Fibroblast of villous mesenchyme (primary cell): ENCODE measurements at regions not wholly inside any gene's neighbourhood (a gene's known extent, or its start where the extent isn't known, plus 50 kb on each side); places are given as distances from the start of the nearest gene placed in this dataset.

ENCODE experiments used
- DNase-seq: peaks from one replicate; pipeline ENCODE4 v3.0.0-alpha.2; 2010; ENCODE audit warnings: low read depth
- H3K4me3 ChIP-seq: 2 replicates; pipeline ENCODE4 v1.5.1; 2011; ENCODE audit warnings: low read depth, mild to moderate bottlenecking, low read length
- TF ChIP-seq, protein P1 (sequence below): IDR thresholded peaks from 2 replicates; pipeline ENCODE4 v1.5.1; 2012; ENCODE audit warnings: low read depth, mild to moderate bottlenecking, low read length; ENCODE audit not compliant: insufficient read depth

DNA sequence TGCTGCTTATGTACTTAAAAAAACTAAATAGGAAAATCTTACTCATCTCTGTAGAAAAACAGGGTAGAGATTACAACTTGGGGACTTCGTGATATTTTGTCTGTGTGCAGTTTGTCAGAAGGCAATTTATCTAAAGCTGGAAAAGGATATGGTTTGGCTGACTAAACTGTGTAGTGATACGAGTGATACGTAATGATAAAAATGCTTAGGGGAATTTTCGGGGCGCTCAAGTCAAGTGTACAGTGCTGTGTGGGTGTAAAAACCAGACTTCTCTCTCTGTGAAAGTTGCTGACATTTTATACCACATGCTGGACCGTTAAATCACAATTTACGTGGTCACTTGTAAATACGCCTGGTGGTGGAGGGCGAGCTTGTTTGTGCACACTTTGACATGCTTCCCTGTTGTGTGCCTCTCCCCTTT, 221.7 kb downstream of the KCNRG start:
- TF ChIP-seq, protein P1, sequence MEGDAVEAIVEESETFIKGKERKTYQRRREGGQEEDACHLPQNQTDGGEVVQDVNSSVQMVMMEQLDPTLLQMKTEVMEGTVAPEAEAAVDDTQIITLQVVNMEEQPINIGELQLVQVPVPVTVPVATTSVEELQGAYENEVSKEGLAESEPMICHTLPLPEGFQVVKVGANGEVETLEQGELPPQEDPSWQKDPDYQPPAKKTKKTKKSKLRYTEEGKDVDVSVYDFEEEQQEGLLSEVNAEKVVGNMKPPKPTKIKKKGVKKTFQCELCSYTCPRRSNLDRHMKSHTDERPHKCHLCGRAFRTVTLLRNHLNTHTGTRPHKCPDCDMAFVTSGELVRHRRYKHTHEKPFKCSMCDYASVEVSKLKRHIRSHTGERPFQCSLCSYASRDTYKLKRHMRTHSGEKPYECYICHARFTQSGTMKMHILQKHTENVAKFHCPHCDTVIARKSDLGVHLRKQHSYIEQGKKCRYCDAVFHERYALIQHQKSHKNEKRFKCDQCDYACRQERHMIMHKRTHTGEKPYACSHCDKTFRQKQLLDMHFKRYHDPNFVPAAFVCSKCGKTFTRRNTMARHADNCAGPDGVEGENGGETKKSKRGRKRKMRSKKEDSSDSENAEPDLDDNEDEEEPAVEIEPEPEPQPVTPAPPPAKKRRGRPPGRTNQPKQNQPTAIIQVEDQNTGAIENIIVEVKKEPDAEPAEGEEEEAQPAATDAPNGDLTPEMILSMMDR = no peak
- peak; percentile 26 for DNase-seq
- no peak overlapping the region for H3K4me3 ChIP-seq

DNA sequence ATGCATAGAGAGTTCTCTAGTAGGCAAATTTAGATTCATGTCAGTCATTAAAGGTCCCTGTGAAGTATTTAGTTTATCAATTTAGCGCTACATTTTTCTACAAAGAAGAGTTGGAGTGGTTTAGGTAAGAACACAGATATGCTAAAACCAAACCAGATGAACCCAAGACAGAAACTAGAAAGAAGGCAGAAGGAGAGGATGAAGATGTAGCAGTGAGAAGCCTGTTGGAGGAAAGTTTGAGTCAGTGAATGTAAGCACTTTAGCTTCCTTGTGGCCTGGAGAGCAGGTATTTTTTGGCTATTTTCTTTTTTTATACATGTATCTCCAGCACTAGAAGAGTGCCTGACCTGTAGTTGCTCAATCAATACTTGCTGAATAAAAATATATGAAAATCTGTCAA, 223.7 kb downstream of the KCNRG start:
- TF ChIP-seq, protein P1 = no peak
- no peak overlapping the region for H3K4me3 ChIP-seq
- DNase-seq = no peak

DNA sequence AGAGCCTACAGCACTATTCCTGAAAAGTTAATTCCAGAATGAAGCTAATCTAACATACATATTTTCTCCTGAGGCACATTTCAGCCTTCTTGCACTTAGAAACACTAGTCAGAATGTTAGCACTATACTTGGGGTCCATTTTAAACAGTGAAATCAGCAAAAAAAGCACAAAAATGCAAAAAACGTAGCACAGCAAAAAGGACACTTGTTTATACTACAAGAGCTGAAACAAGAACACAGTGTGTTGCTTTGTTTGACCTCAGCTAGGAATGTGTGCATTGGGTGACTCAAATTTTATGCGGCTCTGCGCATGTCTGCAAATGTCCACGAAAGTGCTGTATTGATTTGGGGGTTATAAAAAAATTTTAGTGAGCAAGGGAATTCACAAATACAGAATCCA, 226.2 kb downstream of the KCNRG start:
- TF ChIP-seq, protein P1 = no peak
- no peak for DNase-seq
- H3K4me3 ChIP-seq = no peak overlapping the region

DNA sequence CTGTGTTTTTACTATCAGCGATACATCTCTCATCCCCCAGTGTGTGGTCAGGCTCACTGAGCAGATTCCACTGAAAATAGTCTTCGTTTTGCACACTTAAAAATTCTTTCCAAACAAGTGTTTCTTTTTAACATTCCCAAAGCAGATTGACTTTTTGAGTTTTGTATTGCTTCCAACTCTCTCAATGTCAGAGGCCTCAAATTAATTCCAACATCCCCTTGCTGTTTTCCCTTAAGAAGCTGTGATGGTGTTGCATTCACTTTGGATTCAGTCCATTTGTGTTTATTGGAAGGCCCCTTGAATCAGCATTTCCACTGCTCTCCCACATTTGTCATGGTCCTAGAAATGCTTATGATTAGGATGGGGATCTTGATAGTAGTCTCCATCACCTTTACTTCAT, 228.7 kb downstream of the KCNRG start:
- no peak for DNase-seq
- TF ChIP-seq, protein P1 = no peak
- H3K4me3 ChIP-seq = no peak overlapping the region

DNA sequence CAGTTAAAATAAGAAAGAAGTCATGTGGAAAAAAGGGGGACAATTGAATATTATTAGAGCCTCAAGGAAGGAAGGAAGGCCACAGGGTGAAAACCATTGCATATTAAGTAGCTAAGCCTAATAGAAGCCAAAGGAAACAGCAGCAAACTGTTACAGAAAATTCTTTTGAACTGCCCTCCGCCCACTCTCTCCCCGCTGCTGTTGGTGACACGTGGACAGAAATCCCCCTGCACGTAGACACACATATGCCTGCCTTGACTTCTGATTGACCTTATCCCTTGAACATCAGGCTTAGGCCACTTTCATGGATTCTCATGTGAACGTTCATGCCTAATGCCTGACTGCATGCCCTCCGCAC, 229.1 kb downstream of the KCNRG start:
- H3K4me3 ChIP-seq = no peak overlapping the region
- TF ChIP-seq, protein P1 = no peak
- DNase-seq = no peak

DNA sequence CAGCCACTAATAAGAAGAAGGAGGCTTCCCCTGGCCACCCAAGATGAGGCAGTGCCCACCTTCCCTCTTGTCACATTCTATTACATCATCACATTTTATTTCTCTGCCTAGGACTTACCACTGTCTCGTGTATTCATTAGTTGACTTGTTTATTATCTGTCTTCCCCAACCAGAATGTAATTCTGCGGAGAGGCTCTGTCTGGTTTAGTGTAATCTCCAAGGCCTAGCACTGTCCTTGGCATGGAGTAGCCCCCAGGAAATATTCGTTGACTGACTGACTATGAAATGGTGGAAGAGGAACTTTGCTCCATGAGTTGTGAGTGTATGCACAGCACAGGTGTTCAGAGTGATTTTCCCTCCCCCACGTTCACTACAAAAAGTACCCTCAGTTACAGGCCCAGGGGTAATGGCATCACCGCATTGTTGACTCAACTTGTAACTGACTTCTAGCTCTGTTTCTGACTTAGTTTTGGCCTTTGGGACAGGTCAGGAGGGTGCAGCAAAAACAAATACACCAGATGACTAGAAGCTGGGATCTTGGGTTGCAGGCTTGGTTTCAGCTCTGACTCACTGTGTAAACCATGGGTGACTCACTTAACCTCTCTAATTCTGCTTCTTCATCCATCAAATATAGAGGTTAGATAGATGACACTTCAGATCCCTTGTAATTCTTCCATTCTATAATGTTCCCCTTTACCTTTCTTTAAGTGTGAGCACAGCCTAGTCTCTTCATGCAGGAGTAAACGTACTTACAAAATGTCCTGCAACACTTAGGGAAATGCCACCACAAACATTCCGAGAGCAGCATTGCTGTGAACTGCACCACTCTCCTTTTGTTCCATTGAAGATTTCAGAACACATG, 229.7 kb downstream of the KCNRG start:
- no peak overlapping the region for H3K4me3 ChIP-seq
- DNase-seq = peak; percentile 87
- TF ChIP-seq, protein P1 = no peak

DNA sequence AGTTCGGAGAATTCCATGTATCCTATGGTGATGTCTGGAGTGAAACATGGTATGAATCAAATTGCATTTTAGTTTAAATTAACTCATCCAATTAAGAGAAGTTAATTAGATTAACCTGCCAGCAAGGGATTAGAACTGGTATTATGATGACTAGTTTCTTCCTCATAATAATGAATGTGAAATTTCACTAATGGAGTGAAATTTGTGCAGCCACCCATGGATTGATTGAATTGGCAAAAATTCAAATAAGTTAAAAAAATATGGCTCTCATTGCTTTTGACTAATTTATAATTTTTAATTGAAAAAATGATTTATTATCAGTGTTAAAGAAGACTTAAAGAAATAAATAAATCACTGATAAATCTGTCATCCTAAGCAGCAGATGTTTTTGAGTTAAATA, 232.0 kb downstream of the KCNRG start:
- DNase-seq = no peak
- TF ChIP-seq, protein P1 = no peak
- H3K4me3 ChIP-seq = no peak overlapping the region
